ENCODE measurements at regions not wholly inside any gene's neighbourhood (a gene's known extent, or its start where the extent isn't known, plus 50 kb on each side); places are given as distances from the start of the nearest gene placed in this dataset.
A peak's percentile ranks its signal among the peaks of the same experiment; 100 is the strongest.
"Not testable (repeated sequence)": the region's sequence is repeated elsewhere in the genome, so short reads cannot be mapped to it uniquely, and the experiment has no call there.

DNA sequence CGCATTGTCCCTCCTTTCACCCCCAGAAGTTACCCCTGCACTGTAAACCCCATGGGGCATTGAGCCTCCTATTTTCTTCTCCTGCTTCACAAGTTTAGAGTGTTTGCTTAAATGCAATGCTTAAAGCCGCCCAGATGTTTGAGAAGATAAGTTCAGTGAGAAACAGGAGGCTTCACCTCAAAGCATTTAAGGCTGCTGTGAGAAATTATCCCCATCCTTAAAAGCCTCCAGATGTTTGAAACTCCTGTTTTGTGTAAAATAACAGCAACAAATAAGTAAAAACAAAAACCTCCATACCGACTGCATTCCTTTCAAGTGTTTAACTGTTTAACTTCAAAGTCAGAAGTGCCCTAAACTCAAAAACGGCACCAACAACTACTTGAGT, 81.8 kb downstream of the RTP5 start:
- no peak for DNase-seq (ENCODE audit: low read depth)
- in situ Hi-C loops (cut with HindIII; ENCODE audit: low pct_unique_long_range_greater_than_20kb, low sequenced_read_pairs) = no loop called here

DNA sequence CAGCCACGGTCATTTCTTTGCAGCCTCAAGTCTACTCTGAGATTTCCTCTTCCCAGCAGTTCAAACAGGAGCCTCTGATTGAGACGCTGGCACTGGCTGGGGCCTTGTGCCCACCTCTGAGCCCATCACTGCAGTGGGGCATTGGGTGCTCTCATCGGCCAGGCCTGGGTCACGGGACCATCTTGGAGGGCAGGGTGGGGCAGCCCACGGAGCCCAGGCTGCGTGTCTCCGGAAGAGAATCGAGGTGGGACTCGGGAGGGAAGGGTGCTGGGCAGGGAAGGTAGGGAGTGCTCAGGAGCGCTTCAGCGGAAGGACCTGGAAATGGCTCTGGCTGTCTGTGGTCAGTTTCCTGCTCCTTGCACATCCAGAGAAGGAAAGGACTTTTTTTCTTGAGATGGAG, 82.4 kb downstream of the RTP5 start:
- in situ Hi-C loops (cut with HindIII; ENCODE audit: low pct_unique_long_range_greater_than_20kb, low sequenced_read_pairs) = no loop called here
- no peak for DNase-seq (ENCODE audit: low read depth)

DNA sequence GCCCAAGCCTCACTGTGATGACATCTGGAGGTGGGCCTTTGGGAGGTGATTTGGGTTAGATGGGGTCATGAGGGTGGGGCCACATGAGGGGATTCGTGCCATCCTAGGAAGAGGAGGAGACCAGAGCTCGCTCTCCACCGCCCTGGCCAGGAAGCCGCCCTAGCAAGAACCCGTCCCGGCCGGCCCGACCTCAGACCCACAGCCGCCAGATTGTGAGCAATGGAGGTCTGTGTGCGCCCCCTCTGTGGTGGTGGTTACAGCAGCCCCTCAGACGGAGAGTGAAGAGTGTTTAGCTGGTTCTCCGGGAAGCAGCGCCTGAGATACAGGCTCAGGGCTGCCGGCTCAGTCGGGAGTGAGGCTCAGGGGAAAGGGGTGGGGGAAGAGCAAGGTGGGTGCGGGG, 83.3 kb downstream of the RTP5 start:
- DNase-seq (ENCODE audit: low read depth) = no peak
- in situ Hi-C loops (cut with HindIII; ENCODE audit: low pct_unique_long_range_greater_than_20kb, low sequenced_read_pairs) = no loop called here

DNA sequence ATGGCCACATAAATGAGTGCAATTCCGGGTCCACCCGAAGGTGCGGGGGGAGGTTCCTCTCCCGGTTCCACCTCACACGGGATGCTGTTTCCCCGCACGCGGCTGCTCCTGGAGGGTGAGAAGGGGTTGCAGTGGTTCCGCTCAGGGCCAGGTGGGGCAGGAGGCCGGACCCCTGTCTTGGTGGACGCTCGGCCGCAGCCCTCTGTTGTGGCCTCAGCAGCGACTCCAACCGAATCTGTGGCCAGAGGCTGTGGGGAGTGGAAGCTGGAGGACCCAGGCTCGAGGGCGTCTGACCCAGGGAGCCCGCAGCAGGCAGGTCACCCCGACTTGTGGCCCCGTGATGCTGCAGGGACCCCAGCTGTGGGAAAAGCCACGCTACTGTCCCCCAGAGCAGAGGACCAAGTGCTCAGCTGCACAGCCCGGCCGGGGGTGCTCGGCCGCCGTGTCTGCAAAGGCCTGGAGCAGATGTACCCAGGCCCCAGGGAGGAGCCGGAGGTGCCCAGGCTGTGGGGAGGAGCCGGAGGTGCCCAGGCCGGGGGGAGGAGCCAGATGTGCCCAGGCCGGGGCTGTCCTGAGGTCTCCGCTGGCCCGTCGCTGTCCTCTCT, 83.9 kb downstream of the RTP5 start:
- in situ Hi-C loops (cut with HindIII; ENCODE audit: low pct_unique_long_range_greater_than_20kb, low sequenced_read_pairs) = no loop called here

DNA sequence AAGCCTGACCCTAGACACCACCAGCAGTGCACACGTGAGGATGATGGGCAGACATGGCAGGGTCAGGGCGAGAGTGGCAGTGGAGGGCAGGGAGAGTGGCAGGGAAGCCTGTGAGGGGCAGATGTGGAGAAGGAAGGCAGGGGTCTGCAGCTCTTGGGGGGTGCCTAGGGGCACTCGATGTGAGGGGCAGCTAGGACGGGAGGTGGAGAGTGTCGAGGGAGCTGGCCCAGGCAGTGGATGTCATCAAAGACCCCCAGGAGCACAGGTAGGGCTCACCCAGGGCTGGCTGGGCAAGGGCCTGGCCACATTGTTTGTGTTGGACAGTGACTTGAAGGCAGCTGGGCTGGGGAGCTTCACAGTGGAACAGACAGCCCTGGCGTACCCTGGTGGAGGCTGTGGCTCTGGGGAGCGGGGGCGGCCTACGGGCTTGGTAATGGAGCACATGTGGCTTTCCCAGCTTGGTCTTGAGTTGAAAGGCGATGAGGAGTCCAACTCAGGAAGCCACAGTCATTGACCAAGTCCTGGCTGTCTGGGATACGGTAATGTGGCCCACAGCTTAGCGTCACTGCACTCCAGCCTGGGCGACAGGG, 87.1 kb downstream of the RTP5 start:
- no peak for DNase-seq (ENCODE audit: low read depth)
- in situ Hi-C loops (cut with HindIII; ENCODE audit: low pct_unique_long_range_greater_than_20kb, low sequenced_read_pairs) = no loop called here

More for the DNA sequence above, 83.9 kb downstream of the RTP5 start:
- DNase-seq (ENCODE audit: low read depth) = no peak

DNA sequence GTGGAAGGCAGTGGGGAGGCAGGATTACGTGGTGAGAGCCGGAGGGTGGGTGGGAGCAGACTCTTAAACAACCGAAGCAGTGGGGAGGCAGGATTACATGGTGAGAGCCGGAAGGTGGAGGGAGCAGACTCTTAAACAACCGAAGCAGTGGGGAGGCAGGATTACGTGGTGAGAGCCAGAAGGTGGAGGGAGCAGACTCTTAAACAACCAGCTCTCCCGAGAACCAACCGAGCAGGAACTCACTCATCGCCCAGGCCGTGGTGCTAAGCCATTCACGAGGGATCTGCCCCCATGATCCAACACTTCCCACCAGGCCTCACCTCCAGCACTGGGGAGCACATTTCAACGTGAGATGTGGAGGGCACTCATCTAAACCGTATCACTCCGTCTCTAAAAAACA, 87.7 kb downstream of the RTP5 start:
- no peak for DNase-seq (ENCODE audit: low read depth)
- in situ Hi-C loops (cut with HindIII; ENCODE audit: low pct_unique_long_range_greater_than_20kb, low sequenced_read_pairs) = no loop called here

DNA sequence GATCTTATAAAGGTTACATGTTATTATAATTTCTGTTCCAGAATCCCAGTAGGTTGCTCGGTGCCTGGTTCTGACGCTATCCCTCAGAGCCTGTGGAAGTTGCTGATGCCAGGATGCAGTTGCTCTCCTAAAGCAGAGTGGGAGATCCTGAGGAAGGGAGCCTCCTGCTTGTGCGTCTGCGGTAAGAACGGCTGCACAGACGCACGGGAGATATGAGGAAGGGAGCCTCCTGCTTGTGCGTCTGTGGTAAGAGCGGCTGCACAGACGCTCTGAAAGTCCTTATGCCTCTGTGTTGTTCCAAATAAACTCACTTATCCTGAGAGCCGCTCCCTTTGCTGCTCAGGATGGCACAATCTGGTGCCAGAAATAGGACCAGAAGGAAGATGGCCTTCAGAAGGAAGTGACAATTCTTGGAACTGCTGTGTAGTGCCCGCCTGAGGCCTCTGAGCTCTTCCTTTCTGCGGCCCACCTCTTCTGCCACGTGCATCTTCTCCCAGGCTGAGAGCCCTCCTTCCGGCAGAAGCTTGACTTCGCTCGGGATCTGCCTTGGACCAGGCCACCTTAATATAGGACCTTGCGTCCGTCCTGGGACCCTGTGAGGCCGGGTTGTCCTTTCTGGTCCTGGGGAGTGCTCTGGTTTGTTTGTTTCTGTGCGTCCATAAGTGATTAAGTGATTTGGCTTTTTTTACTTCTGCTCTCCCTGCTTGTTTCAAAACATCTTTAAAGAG, 89.5 kb downstream of the RTP5 start:
- in situ Hi-C loops (cut with HindIII; ENCODE audit: low pct_unique_long_range_greater_than_20kb, low sequenced_read_pairs) = no loop called here
- DNase-seq (ENCODE audit: low read depth) = no peak

DNA sequence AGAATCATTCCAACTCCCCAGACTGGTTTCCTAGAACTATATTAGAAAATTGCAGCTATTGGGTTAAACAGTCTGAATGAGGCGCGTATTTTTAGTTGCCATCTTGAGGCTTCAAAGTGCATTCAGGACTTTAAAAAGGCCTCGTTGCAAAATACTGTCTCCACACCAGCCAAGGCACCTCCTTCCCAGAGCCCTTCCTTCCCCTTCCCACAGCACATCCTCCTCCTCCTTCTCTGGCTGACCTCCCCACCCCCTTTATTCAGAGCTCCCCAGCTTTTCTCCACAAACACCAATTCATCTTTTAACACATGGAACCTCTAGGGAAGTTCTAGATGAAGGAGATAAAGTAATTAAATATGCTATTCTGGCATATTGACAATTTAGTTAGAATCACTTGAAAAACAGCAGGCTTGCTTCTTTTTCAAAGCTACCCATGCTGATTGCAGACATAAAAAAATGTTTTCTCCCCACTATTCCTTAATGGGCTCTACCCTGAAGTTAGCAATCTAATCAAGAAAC, 90.3 kb downstream of the RTP5 start:
- in situ Hi-C loops (cut with HindIII; ENCODE audit: low pct_unique_long_range_greater_than_20kb, low sequenced_read_pairs) = no loop called here
- no peak for DNase-seq (ENCODE audit: low read depth)

DNA sequence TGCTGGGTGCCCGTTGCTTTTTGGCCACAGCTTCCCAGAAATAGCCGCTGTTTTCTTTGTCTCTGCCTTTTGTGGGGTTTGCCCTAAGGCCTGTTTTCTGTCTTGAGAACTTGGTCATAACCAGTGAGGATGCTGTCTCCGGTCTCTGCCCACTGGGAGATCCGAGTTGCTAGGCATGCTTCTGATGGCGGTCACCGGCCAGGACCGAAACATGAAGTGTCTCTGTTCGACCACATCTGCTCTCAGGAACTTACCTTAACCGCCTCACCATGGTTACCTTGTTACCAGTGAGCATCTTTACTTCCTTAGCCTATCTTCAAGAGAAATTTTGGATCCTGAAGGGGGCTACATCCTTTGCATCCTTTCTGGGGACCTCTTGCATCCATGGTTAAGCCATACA, 91.9 kb downstream of the RTP5 start:
- no peak for DNase-seq (ENCODE audit: low read depth)
- in situ Hi-C loops (cut with HindIII; ENCODE audit: low pct_unique_long_range_greater_than_20kb, low sequenced_read_pairs) = no loop called here

DNA sequence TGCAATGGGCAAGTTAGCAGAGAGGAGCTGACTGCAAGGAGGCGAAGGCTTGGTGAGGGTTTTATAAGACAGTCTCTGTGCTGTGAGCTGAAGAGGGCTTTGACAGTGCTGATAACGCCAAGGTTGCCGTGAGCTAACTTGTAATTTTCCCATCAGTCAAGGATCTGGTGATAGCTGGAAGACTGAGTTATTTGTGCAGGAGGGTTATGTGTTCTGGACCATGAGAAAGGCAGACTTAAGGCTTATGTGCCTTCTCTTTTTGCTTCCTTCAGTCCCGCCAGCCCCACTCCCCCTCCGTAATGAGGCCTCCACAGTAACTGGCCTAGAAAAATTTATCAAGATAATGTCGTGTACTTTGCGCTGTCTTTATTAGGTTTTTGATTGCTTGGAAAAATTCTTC, 94.6 kb downstream of the RTP5 start:
- in situ Hi-C loops (cut with HindIII; ENCODE audit: low pct_unique_long_range_greater_than_20kb, low sequenced_read_pairs) = no loop called here
- no peak for DNase-seq (ENCODE audit: low read depth)

DNA sequence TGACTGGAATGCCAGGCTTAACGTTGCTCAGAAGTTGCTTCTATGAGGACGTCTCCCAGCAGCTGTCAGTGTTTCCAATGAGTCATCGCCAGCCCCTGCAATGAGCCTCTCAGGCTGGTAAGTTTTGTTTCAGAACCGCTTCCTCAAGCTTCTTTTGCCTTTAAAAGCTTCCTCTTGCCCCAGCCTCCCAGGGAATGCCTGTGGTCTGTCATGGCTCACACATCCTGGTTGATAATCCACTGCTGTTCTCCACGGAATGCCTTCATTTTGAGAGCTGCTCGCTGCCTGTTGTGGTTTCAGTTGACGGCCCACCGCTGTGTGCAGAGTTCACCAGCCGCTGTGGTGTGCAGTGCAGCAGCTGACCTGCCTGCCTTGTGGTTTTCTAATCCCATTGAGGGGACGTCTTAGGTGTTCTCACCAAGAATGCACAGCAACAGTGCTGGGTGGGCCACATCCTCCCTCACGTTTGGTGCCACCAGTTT, 96.4 kb downstream of the RTP5 start:
- in situ Hi-C loops (cut with HindIII; ENCODE audit: low pct_unique_long_range_greater_than_20kb, low sequenced_read_pairs) = no loop called here
- DNase-seq (ENCODE audit: low read depth) = peak; percentile 91

DNA sequence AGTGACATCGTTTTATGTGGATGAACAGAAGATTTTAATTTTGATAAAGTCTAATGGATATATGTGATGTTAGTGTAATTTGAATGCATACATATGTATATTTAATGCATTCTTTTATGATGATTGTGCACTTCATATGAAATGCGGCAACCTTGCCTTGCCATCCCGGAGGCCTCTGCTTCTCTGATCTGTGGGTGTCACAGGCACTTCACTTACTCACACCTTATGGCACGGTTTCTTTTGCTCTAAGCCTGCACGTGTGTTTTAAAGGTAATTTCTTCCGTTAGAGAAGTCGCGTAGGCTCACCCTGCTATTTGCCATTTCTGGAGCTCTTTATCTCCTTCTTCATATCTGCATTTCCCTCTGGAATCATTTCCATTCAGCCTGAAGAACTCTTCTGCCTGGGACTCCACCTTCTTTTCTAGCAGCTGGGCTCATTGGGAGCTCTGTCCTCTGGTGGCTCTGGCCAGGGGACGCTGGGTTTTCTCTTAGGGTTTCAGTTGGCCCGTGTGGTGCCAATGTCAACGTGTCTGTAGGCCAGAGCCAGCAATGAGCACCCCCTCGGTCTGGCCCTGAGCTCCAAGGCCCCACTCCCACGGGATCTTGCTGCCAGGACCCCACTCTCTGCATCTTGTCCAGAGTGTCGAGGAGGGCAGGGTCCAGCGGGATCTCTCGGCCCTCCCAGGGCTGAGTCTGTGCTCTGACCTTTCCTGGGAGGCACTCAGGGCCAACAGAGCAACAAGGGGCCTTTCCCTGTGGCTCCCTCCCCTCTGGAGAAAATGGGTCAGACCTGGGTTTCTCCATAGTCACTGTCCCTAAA, 97.3 kb downstream of the RTP5 start:
- in situ Hi-C loops (cut with HindIII; ENCODE audit: low pct_unique_long_range_greater_than_20kb, low sequenced_read_pairs) = no loop called here
- DNase-seq (ENCODE audit: low read depth) = no peak

DNA sequence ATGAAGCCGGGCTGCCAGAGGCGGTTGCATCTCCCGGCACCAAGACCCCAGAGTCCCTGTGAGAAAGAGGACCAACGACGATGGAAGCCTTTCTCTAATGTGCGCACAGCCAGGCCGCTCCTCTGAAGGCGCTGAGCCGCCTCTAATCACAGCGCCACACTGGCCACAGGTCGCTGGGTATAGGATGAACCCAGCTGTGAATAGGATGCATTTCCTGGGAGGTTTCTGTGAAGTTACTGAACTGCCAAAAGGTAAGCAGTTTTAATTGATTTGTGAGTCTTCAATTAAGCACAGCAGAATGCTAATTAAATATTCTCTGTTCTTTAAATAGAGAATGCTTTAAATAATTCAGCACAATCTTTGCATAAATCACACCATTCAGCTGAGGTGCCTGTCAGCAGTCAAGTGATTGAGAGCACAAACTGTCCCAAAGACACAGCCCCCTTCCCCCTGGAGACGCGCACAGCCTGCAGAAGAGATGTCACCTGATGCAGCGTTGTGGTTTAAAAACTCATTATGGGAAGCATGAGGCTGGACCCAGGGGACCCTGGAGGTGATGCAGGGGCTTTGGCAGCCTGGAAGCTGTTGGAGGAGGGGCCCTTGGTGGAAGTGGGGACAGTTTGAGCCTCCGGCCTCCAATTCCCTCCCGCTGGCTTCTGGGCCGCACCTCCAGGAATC, 98.1 kb downstream of the RTP5 start:
- DNase-seq (ENCODE audit: low read depth) = no peak
- in situ Hi-C loops (cut with HindIII; ENCODE audit: low pct_unique_long_range_greater_than_20kb, low sequenced_read_pairs) = no loop called here

DNA sequence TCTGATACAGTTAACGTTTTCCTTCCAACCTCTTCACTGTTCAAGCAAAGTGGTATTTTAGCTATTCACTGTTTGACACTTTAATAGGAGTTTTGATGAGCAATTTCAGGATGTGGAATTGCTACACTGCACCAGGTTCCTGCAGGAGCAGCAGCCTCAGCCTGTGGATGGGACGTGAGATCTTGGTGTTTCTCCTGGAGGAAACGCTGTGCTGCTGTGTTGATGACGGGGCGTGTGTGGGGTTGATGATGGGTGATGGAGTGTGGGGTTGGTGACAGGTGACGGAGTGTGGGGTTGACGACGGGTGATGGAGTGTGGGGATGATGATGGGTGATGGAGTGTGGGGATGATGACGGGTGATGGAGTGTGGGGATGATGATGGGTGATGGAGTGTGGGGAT, 98.9 kb downstream of the RTP5 start:
- no peak for DNase-seq (ENCODE audit: low read depth)
- in situ Hi-C loops (cut with HindIII; ENCODE audit: low pct_unique_long_range_greater_than_20kb, low sequenced_read_pairs) = no loop called here

DNA sequence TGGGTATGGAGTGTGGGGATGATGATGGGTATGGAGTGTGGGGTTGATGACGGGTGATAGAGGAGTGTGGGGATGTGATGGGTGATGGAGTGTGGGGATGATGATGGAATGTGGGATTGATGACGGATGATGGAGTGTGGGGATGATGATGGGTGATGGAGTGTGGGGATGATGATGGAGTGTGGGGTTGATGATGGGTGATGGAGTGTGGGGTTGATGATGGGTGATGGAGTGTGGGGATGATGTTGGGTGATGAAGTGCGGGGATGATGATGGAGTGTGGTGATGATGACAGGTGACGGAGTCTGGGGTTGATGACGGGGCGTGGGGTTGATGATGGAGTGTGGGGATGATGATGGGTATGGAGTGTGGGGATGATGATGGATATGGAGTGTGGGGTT, 99.7 kb downstream of the RTP5 start:
- in situ Hi-C loops (cut with HindIII; ENCODE audit: low pct_unique_long_range_greater_than_20kb, low sequenced_read_pairs); DNase-seq (ENCODE audit: low read depth): not testable (repeated sequence)

DNA sequence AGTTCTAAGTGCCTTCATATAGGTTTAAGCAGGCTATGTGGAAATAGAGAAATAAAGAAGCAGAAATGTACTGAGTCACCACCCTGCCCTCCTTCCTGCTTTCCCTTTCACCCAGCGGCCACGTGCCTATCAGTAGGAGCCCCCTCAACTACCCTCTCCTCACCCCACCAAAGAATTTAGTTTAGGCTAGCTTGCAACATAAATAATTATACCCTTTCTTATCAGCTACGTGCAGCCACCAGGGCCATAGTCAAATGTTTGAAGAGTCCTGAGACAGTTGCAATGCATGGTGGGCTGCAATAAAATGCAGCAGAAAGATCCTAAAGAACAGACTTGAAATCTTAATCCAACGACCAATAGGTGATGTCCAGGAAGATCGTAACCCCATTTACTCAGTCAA, 101.2 kb downstream of the RTP5 start:
- in situ Hi-C loops (cut with HindIII; ENCODE audit: low pct_unique_long_range_greater_than_20kb, low sequenced_read_pairs) = no loop called here
- DNase-seq (ENCODE audit: low read depth) = no peak

DNA sequence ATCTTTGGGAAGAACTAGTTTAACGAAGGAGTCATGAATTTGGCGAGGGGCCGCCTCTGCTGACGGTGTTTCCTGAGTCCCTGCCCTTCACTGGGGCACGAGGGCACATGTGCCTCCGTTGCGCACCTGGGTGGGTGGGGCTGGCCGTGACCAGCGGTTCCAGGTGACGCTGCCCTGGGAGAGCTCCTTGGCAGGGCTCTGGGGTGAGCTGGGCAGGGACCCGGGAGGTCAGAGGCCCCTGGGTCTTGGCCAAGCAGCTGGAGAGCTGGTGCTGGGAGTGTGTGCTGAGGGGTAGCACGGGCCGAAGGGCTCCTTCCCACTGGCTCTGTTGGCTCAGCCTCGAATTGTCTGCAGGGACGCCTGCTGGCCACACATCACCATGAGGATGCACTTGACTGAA, 104.6 kb downstream of the RTP5 start:
- no peak for DNase-seq (ENCODE audit: low read depth)
- in situ Hi-C loops (cut with HindIII; ENCODE audit: low pct_unique_long_range_greater_than_20kb, low sequenced_read_pairs) = no loop called here

DNA sequence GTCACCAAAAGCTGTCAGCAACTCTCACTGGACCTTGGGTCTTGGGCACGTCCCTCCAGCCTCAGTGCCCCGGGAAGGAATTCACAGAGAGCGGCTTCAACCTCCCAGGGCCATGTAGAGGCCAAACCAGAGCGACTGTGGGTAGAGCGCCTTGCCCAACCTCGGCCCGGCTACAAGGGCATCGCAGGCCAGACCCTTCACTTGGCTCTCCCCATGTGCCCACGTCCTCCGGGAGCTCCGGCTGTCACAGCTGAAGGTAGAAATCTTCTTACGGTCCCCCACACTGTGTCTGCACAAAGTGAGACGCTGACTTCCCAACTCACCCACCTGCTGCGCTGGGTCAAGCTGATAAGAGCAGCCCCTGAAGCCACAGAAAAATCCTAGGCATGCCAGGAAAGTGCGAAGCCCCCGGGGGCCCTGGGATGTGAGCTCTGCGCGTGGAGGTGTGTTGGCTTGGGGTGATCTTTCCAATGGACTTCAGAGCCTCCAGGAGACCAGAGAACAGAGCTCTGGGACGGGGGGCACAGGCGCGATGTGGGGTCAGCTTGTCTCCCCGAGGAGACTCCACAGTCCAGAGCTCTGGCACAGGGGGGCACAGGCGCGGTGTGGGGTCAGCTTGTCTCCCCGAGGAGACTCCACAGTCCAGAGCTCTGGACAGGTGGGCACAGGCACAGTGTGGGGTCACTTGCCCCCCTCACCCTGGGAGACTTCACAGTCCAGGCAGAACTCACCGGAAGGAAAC, 105.5 kb downstream of the RTP5 start:
- in situ Hi-C loops (cut with HindIII; ENCODE audit: low pct_unique_long_range_greater_than_20kb, low sequenced_read_pairs) = no loop called here
- DNase-seq (ENCODE audit: low read depth) = no peak
